ENCODE measurements at regions not wholly inside any gene's neighbourhood (a gene's known extent, or its start where the extent isn't known, plus 50 kb on each side); places are given as distances from the start of the nearest gene placed in this dataset.

- no peak for TF ChIP-seq ZBTB40 (IDR thresholded peaks at IDR 0.05)
- TF ChIP-seq ZBTB40 (CRISPR knock-in tag; IDR thresholded peaks at IDR 0.05) = no peak
- no peak for TF ChIP-seq IRF1 (CRISPR knock-in tag; IDR thresholded peaks at IDR 0.05; ENCODE audit: borderline replicate concordance)
- no peak for TF ChIP-seq TBP (optimal IDR thresholded peaks at IDR 0.05; ENCODE audit: low read depth, low read length)
- TF ChIP-seq NRF1 (conservative IDR thresholded peaks at IDR 0.05 in 1 of 2, IDR thresholded peaks at IDR 0.05 in 1 of 2) = no peak
- TF ChIP-seq ZNF124 (CRISPR knock-in tag; IDR thresholded peaks at IDR 0.05) = no peak
- no peak for TF ChIP-seq CHAMP1 (IDR thresholded peaks at IDR 0.05)
- TF ChIP-seq RFX7 (CRISPR knock-in tag; IDR thresholded peaks at IDR 0.05) = no peak
Observed at GRCh38 chr18:9029131-9029530, 73.4 kb upstream of the NDUFV2 start (continued).

Data from K562 (cell line).